A549 (cell line): ENCODE measurements at regions not wholly inside any gene's neighbourhood (a gene's known extent, or its start where the extent isn't known, plus 50 kb on each side); places are given as distances from the start of the nearest gene placed in this dataset.
"Not testable (repeated sequence)": the region's sequence is repeated elsewhere in the genome, so short reads cannot be mapped to it uniquely, and the experiment has no call there.

ENCODE experiments used
- ATAC-seq, 2 experiments: fragments of 200-7000 bp in 1 of 2; fragments of >200 bp in 1 of 2; cut with Nextera tagmentation in 1 of 2; cut with Tn5 transposase in 1 of 2; 3 replicates each; pipeline versions ENCODE4 v1.8.0 to v1.9.1; 2018 to 2020; ENCODE audit warnings: mild to moderate bottlenecking in 1 of 2, moderate library complexity in 1 of 2
- CTCF ChIA-PET: fragments of 300-600 bp; sonication (Branson Sonifier 250); formaldehyde crosslinking; extraction: SDS; loops from one replicate; lab custom pipeline; 2021; ENCODE audit warnings: antibody characterized with exemption, inconsistent platforms; lab: Yijun Ruan, JAX
- POLR2A ChIA-PET: fragments of 350-600 bp; formaldehyde crosslinking; extraction: SDS; loops from one replicate; lab custom pipeline; 2021; ENCODE audit warnings: antibody characterized with exemption, inconsistent platforms; lab: Yijun Ruan, JAX
- DNase-seq, 2 experiments: peaks; one replicate each; pipeline versions ENCODE4 v3.0.0 to v3.0.0-alpha.2; 2011 to 2016; ENCODE audit warnings: low read depth in 1 of 2, low spot score in 1 of 2
- FAIRE-seq: peaks from 2 replicates; lab custom pipeline; 2011; peaks lifted over from hg19 to GRCh38; lab: Jason Lieb, UNC
- H3K27ac ChIP-seq, 2 experiments: fragments of >200 bp; sonication (Bioruptor Twin); formaldehyde crosslinking; 3 replicates each; pipeline ENCODE4 v1.5.1; 2016 to 2017
- H3K4me1 ChIP-seq: fragments of >200 bp; sonication (Bioruptor Twin); formaldehyde crosslinking; 3 replicates; pipeline ENCODE4 v1.6.1; 2016
- H3K4me2 ChIP-seq: fragments of >200 bp; sonication (Bioruptor Twin); formaldehyde crosslinking; 3 replicates; pipeline ENCODE4 v1.6.1; 2016
- H3K4me3 ChIP-seq: fragments of >200 bp; sonication (Bioruptor Twin); formaldehyde crosslinking; 3 replicates; pipeline ENCODE4 v1.5.1; 2016
- H3K9me3 ChIP-seq: fragments of >200 bp; sonication (Bioruptor Twin); formaldehyde crosslinking; 3 replicates; pipeline ENCODE4 v1.6.1; 2016
- CBX8 ChIP-seq: fragments of 200-600 bp; sonication (generic); IDR thresholded peaks from 2 replicates; pipeline ENCODE4 v1.6.1; 2016
- CEBPB ChIP-seq, 2 experiments: fragments of >200 bp in 1 of 2; sonication (Bioruptor Twin) in 1 of 2; formaldehyde crosslinking in 1 of 2; IDR thresholded peaks; 2 replicates each; pipeline ENCODE4 v1.6.1; 2012 to 2016
- CTCF ChIP-seq: fragments of >200 bp; sonication (Bioruptor Twin); formaldehyde crosslinking; IDR thresholded peaks from 3 replicates; pipeline ENCODE4 v1.5.1; 2016
- E2F6 ChIP-seq: IDR thresholded peaks from 2 replicates; pipeline ENCODE4 v1.6.1; 2012; ENCODE audit warnings: low read depth, borderline replicate concordance
- EP300 ChIP-seq, 2 experiments: fragments of >200 bp; sonication (Bioruptor Twin); formaldehyde crosslinking; IDR thresholded peaks; 2 replicates in 1 of 2; 3 replicates in 1 of 2; pipeline ENCODE4 v1.6.1; 2016 to 2017
- ESRRA ChIP-seq: fragments of 150-350 bp; IDR thresholded peaks from 2 replicates; pipeline ENCODE4 v1.6.1; 2014; ENCODE audit warnings: mild to moderate bottlenecking, low read length, borderline replicate concordance
- FOSB ChIP-seq: fragments of 250-450 bp; sonication (Bioruptor Pico); IDR thresholded peaks from 2 replicates; pipeline ENCODE4 v1.5.0; 2020; ENCODE audit warnings: mild to moderate bottlenecking, moderate library complexity
- HES2 ChIP-seq: fragments of >200 bp; sonication (Bioruptor Twin); formaldehyde crosslinking; IDR thresholded peaks from 2 replicates; pipeline ENCODE4 v1.6.1; 2016
- HOXB13 ChIP-seq: fragments of 250-450 bp; sonication (Bioruptor Pico); IDR thresholded peaks from 2 replicates; pipeline ENCODE4 v1.5.0; 2020; ENCODE audit warnings: low read depth, mild to moderate bottlenecking, moderate library complexity
- KDM1A ChIP-seq: fragments of 200-600 bp; sonication (generic); IDR thresholded peaks from 2 replicates; pipeline ENCODE4 v1.6.1; 2016; ENCODE audit warnings: low read depth, mild to moderate bottlenecking
- MAZ ChIP-seq: fragments of 150-350 bp; IDR thresholded peaks from 2 replicates; pipeline ENCODE4 v1.6.1; 2014; ENCODE audit warnings: antibody characterized with exemption, low read depth, low read length, borderline replicate concordance
- MYC ChIP-seq: IDR thresholded peaks from 2 replicates; pipeline ENCODE4 v1.6.1; 2012; ENCODE audit warnings: mild to moderate bottlenecking, inconsistent platforms, low read length, improper control_type of control experiment, borderline replicate concordance
- PBX3 ChIP-seq: IDR thresholded peaks from 2 replicates; pipeline ENCODE4 v1.6.1; 2012
- REST ChIP-seq: fragments of 200-600 bp; sonication (generic); IDR thresholded peaks from 2 replicates; pipeline ENCODE4 v1.6.1; 2016; ENCODE audit warnings: antibody characterized with exemption, mild to moderate bottlenecking, moderate library complexity
- USF2 ChIP-seq: fragments of 450-650 bp; IDR thresholded peaks from 2 replicates; pipeline ENCODE4 v1.6.1; 2014; ENCODE audit warnings: antibody characterized with exemption
- WGBS: methylation state at CpG from one replicate; pipeline ENCODE4 v1.1.6; 2017; ENCODE audit errors: missing lambda C conversion rate; 5-methylcytosine and 5-hydroxymethylcytosine counted together

- CTCF ChIA-PET, FAIRE-seq, H3K4me2 ChIP-seq, DNase-seq, H3K9me3 ChIP-seq, POLR2A ChIA-PET, H3K27ac ChIP-seq, ATAC-seq, H3K4me1 ChIP-seq, H3K4me3 ChIP-seq: not testable (repeated sequence)
- WGBS, result 0% methylated on average over 2 of the region's 7 CpGs
Observed at GRCh38 chr1:86633306-86633838, 71.0 kb upstream of the SH3GLB1 start.

GRCh38 chr1:86633921-86634320 is 70.5 kb upstream of the SH3GLB1 start:
- ChIA-PET POLR2A (no interaction called here), CTCF (no interaction called here)
- WGBS, result 55% methylated on average over 3 of the region's 3 CpGs
- Histone ChIP-seq H3K4me1 (no peaks in the 10 kb centered on the region), H3K4me3 (no peak overlapping the region), H3K27ac (no peak overlapping the region), H3K9me3 (no peaks in the 10 kb centered on the region), H3K4me2 (no peak overlapping the region)
- FAIRE-seq, result no peak
- DNase-seq, result no peak
- ATAC-seq, result no peak
- TF ChIP-seq CEBPB (IDR thresholded peaks at IDR 0.05) (no peak), FOSB (CRISPR knock-in tag) (no peak), HES2 (no peak), MYC (no peak), CTCF (no peak), ESRRA (no peak), E2F6 (no peak), HOXB13 (CRISPR knock-in tag) (no peak), KDM1A (no peak), MAZ (no peak), REST (no peak), PBX3 (no peak), USF2 (no peak), EP300 (IDR thresholded peaks at IDR 0.05) (no peak), CBX8 (no peak)
- TF ChIP-seq, all 56 proteins: peak for 0
